GM21390 (cell line): ENCODE measurements at regions not wholly inside any gene's neighbourhood (a gene's known extent, or its start where the extent isn't known, plus 50 kb on each side); places are given as distances from the start of the nearest gene placed in this dataset.

ENCODE experiments used
- ATAC-seq: cut with Tn5 transposase; IDR thresholded peaks from one replicate; pipeline ENCODE4 v1.9.1; 2021; ENCODE audit not compliant: unreplicated experiment

- no peak for ATAC-seq
These were observed 182.3 kb upstream of the GSE1 start for GRCh38 chr16:85430523-85431421.

- no peak for ATAC-seq
These were observed 181.5 kb upstream of the GSE1 start for GRCh38 chr16:85431431-85432124.

GRCh38 chr16:85432606-85433005, 180.5 kb upstream of the GSE1 start:
- no peak for ATAC-seq

DNA sequence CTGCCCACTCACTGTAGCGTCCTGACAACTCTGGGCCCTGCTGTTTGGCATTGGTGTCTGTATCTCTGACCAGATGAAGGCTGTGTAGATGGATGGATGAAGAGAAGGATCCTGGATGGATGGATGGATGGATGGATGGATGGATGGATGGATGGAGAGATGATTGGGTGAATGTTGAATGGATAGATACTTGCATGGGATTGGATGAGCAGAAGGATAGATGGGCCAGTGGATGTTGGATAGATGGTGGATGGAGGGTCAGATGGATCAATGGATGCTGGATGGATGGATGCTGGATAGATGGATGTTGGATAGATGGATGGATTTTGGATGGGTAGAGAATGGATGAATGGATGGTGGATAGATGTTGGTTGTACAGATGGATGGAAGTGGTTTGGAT, 179.6 kb upstream of the GSE1 start:
- ATAC-seq = no peak

DNA sequence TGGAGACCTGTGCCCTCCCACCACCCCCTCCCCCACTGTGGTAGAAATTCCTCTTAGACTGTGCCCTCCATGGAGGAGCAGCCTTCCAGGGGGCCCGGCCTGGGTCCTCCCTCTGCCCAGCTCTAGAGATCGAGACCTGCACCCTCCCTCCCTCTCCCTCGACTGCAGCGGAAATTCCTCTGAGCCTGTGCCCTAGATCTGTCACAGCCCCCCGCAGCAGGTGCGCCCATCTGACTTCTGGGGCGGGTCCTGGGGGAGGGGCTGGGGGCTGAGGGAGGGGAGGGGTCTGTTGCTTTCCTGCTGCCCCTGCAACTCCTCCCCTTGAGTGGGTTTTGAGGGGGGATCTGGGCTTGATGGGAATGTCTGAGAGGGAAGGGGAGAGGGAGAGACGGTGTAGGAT, 177.8 kb upstream of the GSE1 start:
- no peak for ATAC-seq

GRCh38 chr16:85435700-85436099, 177.4 kb upstream of the GSE1 start:
- no peak for ATAC-seq

- ATAC-seq = no peak
These were observed 176.9 kb upstream of the GSE1 start for GRCh38 chr16:85436207-85436606.

GRCh38 chr16:85436636-85437165, 176.4 kb upstream of the GSE1 start:
- no peak for ATAC-seq

GRCh38 chr16:85437166-85438052, 175.7 kb upstream of the GSE1 start:
- no peak for ATAC-seq

DNA sequence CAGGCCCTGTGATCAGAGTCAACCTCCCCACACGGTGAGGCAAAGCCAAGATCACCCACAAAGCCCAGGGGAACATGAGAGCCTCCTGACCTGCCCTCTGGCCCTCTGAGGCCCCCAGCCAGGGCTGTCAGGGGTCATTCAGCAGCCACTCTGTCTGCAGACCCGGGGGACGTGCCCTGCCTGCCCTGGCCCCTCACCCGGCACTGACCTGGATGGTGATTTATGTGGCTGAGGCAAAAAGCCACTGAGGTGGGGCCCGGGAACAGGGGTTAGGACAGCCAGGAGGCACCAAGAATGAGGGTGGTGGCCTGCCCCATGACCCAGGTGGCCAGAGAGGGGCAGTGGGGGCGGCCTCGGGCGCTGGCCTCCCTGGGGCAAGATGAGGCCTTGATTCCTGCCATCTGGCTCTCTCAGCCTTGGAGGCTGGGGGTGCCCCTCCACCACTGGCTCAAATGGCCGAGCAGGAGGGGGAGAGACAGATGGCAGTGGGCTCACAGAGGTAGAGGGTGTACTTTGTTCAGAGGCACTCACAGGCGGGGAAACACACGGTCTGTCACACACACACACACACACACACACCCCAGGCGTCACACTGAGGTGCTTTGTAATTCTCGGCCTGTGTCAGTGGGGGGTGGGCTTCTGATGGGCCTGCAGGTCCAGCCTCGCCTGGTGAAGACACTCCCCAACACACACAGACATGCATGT, 174.0 kb upstream of the GSE1 start:
- no peak for ATAC-seq

DNA sequence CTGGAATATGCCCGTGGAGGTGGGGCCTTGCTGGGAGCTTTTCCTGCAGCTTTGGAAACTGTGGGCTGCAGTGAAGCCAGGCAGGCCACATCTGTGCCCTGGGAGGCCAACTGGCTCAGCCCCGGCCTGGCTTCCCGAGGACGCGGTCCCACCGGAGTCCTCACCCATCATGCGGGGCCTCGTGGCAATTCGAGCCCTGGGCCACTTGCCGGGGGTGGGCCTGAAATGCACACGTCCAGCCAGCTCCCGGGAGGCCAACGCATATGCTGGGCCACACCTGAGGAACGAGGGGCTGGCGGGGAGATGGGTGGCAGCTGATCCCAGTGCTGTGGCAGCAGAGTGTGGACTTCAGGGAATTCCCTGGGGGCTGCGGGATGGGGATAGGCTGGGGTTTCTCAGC, 172.4 kb upstream of the GSE1 start:
- no peak for ATAC-seq

DNA sequence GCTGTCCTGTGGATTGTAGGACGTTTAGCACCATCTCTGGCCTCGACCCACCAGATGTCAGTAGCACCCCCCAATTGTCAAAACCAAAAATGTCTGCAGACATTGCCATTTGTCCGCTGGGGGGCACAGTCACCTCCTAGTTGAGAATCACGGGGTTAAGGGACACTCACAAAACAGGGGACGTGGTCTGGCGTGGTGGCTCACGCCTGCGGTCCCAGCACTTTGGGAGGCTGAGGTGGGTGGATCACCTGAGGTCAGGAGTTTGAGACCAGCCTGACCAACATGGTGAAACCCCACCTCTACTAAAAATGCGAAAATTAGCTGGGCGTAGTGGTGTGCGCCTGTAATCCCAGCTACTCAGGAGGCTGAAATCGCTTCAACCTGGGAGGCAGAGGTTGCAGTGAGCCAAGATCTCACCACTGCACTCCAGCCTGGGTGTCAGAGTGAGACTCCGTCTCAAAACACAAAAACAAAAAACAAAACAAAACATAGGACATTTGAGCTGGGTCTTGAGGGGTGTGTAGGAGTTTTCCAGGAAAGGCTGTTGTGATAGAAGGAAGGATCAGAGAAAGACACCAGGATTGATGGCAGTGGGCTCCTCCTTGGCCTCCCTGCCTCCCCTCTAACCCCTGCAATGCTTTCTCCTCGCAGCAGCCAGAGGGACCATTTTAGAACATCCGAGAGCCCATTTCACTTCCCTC, 171.8 kb upstream of the GSE1 start:
- no peak for ATAC-seq

DNA sequence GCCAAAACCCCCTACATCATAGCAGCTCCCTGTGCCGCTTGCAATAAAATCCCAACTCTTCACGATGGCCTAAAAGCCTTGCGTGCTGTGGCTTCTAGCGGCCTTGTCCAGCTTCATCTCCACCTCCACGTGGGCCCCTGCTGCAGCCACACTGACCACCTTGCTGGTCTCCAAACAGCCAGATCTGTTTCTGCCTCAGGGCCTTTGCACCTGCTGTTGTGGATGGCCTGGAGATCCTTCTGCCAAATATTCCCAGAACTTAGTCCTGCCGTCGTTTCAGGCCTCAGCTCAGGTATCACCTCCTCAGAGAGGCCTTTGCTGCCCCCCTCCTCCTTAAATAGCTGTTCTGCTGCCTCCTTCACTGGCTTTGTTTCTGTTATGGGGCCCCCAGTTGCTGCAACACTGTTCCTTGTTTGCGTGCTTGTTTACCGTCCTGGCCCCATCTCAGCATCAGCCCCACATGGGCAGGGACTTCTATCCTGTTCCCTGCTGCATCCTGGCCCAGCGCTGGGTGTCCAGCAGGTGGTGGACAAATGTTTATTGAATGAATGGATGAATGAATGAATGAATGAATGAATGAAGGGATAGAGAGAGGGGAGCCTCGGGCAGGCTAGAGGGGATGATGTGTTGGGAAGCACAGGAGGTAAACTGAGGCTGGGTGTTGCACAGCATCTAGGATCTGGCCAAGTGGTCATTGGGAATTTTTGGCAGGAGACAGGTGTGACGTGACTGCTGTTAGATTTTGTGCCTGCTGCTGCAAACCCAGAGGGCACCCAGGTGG, 171.0 kb upstream of the GSE1 start:
- ATAC-seq = no peak

DNA sequence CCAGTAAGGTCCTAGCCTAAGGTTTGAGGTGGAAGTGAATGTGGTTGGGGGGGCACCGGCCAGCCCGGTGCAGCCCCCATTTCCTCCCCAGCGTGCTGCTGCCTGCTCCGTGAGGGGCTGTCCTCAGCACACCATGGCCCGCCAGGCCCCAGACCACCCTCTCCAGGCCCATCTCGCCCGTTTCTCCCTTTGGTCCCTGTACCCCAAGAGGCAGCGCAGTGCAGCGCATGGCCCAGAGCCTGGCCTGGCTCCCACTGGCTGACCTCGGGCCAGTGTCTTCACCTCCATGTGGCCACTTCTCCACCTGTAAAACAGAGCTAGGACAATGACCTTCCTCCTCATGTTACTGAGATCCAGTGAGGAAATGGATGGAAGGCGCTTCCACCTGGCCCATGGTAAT, 170.0 kb upstream of the GSE1 start:
- no peak for ATAC-seq

GRCh38 chr16:85443531-85443930, 169.6 kb upstream of the GSE1 start:
- ATAC-seq = no peak

DNA sequence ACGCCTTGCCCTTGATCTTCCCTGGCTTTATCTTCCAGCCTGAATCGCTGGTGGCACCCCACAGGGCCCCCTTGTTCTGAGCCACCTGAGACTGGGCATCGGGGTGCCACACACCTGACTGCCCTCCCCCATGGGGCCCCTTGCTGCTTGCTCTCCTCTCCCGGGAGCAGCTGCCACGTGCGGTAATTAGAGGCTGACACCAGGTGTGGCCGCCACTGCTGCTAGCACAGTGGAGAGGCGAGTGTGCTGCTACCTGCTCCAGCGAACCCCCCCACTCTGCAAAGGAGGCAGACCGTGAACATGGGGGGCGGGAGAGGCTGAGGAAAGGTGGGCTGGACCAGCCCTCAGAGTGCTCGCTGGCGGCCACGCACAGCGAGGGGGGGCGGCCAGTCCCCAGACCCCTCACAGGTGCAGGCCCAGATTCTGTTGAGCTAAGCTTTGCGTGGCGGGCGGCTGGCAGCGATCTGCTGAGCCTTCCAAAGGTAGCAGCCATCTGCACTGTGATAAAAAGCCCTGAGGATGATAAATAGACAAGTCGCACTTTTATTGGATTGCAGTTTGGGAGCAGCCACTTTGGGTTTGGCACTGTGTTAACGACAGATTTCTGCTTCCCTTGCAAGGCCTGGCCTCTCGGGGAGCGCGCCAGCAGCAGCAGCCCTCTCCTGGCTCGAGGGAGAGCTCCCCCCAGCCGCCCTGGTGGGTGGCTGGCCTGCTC, 167.9 kb upstream of the GSE1 start:
- no peak for ATAC-seq

GRCh38 chr16:85445779-85446222, 167.3 kb upstream of the GSE1 start:
- no peak for ATAC-seq

DNA sequence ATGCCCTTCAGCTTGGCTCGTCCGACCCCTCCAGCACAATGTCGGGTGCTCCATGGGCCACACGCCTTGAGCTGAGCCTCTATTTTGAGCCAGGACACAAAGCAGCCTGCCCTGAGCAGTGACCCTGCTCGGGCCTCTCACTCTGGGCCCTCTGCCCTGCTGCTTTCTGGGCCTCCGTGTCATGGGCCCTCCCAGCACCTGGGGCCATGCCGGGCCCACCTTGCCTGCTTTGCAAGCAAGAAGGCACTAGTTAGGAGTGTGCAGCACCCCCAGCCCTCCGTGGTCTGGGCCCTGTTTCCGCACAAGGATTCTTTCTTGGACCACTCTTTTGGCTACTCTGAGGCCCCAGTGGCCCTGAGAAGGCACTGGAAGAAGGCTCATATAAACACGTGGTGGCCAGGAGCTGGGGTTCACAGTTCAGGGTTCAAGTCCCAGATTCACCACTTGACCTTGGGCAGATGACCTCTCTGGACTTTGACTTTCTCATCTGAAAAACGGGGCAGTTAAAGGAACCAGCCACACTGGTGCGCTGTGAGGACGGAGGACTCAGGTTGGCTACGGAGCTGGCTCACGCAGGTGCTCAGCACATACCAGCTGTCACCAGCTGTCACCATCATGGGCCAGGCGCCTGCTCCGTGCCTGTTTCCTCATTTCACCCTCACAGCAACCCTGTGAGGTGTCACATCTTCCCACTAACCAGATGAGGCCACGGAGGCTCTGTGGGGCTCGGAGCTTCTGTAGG, 166.0 kb upstream of the GSE1 start:
- peak; percentile 77 for ATAC-seq
